ENCODE measurements at regions not wholly inside any gene's neighbourhood (a gene's known extent, or its start where the extent isn't known, plus 50 kb on each side); places are given as distances from the start of the nearest gene placed in this dataset.
"Not testable (repeated sequence)": the region's sequence is repeated elsewhere in the genome, so short reads cannot be mapped to it uniquely, and the experiment has no call there.

DNA sequence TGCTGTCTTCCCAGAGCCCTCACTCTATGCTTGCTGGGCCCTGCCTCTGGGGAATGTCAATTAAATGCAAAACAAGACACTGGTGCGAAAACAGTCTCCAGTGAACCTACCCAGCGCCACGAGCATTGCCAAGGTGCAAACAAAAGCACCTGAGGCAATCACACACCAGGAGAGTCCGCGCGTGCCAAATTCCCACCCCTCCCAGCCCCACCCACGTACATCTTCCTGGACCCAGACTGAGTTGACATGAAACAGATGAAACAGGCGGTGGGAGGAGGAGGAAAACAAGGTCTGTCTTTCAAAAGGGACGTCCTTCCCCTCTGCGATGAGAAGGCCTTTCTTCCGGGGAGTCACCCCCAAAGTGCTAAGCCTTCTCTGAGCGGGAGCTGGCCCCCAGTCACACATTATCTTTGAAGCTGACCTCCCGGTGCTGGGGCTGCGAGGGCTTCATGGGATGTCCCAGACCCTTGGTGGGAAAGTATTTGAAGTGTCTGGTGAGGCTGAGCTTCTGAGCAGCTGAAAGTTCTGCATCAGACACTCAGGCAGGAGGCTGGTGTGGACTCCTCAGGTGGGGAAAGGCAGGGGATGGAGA is 200.4 kb downstream of the AXIN2 start:
- no peak for DNase-seq

DNA sequence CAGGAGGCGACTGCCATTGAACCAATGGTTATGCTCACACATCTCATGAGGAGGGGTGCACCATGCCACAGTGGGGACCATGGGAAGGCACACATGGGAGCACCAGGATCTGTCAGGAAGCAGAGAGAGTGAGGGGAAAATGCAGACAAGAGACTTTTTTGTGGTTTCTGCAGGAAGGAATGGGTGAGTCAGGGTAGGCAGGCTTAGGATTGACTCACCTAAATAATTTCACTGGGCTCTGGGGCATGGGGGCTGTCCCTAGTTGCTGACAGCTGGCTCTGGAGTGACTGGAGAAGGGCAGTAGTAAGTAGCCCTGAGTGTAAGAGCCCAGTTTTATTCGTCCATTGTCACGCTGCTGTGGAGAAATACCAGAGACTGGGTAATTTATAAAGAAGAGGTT is 202.4 kb downstream of the AXIN2 start:
- no peak for DNase-seq

DNA sequence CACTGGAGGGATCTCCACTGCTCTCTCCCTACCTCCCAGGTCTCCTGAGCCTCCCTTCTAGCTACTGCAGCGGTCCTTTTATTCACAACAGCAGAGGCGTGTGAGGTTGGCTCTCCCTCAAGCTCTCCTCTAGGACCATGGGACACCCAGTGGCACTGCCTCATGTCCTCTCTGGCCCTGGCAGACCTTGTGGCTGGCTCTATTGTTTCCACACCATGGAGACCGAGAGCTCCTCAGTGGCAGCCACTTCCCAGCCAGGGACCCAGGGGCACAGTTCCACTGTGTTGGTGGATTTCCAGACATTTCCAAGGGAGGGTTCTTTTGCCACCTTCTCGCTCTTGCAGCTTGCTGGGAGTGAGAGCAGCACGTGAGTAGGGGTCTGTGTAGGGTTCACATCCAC is 204.9 kb downstream of the AXIN2 start:
- no peak for DNase-seq

DNA sequence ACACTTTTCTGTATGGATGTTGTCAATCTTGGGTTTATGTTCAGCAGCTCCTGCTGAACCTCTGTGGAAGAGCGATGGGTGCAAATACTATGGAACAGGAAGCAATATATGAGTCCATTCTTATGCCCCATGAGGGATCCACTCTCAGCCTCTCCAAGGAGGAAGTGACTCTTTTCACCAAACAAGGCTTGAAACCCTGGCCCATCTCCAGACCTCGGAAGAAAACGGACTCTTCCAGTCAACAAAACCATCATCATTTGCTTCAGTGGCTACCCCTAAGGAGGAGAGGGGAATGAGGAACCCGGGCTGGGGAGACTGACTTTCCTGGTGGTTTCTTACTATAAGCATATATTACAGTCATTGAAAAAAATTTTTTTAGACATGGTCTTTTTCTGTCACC is 206.2 kb downstream of the AXIN2 start:
- DNase-seq = no peak

DNA sequence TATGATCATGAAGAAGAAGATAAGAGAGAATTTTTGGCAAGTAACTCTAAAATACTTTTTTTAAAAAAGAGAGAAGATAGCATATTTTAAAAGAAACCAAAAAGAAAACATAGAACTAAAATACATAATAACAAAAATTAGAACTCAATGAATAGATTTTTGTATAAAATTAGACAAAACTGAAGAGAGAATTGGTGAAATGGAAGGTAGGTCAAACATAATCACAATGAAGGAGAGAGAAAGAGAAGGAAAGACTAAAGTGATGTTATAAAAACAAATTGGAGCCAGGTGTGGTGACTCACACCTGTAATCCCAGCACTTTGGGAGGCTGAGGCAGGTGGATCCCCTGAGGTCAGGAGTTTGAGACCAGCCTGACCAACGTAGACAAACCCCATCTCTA is 211.5 kb downstream of the AXIN2 start:
- no peak for DNase-seq

DNA sequence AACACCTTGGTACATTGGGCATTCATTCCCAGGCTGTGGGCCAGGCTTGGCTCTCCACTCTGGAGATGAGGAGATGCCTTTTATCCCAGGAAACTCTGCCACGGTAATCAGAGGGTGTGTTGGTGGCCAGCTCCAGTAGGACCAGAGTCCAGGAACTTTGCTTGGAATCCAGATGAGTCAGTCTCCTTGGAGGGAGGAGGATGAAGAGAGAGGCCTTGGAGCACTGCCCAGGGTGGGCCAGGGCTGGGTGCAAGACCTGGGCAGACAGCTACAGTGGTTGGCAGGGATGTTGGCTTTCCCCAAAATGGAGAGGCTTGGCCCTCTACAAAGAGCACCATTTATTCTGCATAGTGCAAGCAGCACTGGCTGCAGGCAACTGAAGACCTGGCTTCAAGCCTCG is 209.0 kb downstream of the RGS9 start:
- no peak for DNase-seq

DNA sequence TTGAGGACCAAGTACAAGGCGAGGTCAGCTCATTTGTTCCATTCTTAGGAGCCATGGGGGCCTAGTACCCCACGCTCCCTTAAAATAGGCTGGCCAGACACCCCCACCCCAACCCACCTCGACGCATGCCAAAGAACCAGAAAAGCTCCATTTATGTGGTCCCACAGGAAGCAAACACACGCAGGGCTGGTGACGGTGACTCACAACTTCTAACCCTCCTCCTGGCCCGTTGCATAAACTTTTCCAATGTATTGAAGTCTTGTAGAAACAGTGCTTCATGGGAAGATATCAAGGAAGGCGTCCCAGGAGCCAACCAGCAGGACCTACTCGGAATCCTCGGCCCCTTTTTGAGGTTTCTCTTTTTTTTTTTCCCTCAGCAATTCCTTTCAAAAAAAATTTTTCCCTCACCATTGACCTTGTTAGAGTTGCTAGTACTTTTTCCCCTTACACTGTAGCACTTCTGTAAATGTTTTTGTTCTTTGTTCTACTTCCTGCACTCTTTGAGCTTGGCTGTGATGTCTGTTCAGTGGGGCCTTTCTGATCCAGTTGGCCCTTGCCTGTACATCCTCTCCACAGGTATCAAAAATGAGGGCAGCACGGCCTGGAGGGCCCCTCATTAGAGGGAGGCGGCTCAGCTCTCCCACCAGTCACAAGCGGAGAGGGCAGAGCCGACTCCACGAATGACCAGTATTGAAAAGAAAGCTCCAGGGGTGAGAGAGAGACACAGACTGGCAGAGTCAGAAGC is 208.3 kb downstream of the RGS9 start:
- DNase-seq = no peak

DNA sequence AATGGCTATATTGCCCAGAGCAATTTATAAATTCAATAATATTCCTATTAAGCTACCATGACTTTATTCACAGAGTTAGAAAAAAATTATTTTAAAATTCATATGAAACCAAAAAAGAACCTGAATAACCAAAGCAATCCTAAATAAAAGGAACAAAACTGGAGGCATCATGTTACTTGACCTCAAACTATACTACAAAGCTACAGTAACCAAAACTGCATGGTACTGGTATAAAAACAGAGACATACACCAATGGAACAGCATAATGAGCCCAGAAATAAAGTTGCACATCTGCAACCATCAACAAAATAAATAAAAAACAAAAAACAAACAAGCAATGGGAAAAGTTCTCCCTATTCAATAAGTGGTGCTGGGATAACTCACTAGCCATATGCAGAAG is 203.2 kb downstream of the RGS9 start:
- DNase-seq = no peak

DNA sequence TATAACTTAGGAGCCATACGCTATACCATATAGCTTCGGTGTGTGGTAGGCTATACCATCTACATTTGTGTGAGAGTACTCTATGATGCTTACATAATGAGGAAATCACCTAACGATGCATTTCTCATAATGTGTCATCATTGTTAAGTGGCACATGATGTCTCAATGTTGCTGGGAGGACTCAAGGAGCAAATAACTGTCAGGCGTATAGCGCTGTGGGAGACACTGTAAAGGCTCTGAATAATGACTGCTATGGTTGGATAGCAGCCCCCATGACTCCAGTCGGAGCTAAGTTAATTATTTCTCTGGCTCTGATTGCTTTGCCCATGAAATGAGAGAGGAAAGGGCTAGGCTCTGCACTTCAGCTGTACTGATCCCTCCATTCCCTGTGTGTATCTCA is 197.2 kb downstream of the RGS9 start:
- DNase-seq = no peak

DNA sequence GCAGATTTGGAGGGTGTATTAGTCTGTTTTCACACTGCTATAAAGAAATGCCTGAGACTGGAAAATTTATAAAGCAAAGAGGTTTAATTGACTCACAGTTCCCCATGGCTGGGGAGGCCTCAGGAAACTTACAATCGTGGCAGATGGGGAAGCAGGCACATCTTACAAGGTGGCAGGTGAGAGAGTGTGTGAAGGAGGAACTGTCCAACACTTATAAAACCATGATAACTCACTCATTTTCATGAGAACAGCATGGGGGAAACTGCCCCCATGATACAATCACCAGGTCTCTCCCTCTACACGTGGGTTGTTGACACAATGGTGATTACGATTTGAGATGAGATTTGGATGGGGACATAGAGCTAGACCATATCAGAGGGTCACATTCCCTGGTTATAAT is 195.6 kb downstream of the RGS9 start:
- DNase-seq = no peak

DNA sequence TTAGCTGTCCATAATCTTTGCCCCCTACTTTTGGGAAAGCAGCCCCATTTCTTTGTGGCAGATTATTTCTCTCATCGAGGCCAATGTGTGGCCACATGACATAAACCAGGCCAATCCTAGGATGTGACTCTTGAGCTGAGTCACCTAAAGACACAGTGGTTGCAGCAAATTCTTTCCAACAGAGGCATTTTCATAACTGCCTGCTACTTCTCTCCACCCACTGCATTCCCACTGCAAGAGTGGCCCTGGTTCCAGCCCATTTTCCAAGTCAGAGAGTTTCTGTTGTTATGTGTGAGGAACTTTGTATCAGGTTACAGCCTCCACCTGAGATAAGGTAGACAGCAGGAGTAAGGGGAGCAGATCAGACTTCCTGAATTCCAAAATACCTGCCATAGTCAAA is 195.2 kb downstream of the RGS9 start:
- no peak for DNase-seq

DNA sequence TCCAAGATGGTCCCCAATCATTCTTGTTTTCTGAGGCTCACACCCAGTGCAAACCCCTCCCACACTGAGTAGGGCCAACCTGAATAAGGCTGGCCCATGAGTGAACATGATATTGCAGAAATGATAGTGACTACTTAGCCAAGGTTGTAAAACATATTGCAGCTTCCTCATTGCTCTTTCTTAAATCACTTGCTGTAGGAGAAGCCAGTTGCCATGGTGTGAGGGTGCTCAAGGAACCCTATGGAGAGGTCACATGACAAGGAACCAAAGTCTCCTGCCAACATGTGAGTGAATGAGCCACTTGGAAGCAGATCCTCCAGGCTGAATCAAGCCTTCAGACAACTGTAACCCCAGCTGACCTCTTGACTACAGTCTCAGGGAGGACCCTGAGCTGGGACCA is 191.4 kb downstream of the RGS9 start:
- no peak for DNase-seq

DNA sequence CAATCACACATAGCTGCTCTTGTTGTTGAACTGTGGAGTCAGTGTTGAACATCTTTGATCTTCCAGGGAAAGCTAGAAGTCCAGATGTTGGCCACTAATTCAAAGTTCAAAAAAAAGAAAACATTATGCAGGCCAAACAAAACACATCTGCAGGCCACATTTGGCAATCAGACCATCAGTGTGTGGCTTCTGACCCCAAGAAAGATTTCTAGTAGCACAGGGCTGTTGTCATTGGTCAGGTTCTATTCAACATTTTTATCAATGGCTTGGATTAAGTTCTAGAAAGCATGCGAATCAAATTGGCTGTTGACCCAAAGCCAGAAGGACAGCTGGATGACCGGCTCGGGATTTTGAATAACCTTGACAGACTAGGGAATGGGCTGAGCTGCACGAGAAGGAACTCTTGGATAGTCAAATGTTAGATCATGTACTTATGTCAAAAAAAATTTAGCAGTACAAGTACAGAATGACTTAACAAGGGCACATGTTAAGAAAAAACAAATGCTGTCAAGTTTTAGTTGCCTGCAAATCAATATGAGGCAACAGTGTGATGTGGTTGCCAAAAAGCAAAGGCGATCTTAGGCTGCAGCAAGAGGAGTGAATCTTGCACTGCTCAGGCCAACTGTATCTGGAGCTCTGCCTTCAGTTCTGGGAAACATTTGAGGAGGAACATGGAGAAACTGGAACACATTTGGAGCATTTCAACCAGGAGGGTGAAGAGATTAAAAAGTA is 187.6 kb downstream of the RGS9 start:
- DNase-seq = no peak

DNA sequence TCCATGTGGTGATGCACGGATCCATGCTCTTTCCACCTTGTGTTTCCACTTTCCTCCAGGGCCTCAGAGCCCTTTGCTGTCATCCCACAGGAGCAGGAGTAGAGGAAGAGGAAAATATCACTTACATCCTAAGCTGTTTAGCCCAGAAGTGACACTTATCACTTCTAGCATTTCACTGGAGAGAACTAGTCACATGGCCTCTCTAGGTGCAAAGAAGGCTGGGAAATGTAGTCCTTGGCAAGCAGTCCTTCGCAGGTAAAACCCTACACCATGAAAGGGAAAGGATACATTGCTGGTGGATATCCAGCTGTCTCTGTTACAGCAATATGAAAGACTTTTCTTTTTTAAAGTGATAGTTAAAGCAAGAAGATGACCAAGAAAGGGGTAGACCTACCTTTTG is 185.9 kb downstream of the RGS9 start:
- DNase-seq = no peak

DNA sequence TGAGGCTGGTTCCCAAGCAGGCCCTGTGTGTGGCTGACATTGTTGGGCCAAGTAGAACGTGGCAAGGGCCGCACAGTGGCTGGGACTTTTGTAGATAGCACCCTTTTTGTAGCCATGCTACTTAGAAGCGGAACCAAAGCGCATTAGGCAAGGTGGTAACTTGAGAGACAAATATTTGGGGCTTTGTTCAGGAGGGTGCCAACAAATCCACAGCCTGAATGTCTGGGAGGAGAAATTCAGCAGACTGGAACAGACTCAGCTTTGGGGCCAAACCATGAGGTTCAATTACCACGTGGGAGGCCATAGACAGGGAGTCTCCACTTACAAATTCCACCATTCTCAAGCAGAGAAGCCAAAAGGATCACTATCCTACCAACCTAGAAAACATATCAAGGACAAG is 183.7 kb downstream of the RGS9 start:
- no peak for DNase-seq

DNA sequence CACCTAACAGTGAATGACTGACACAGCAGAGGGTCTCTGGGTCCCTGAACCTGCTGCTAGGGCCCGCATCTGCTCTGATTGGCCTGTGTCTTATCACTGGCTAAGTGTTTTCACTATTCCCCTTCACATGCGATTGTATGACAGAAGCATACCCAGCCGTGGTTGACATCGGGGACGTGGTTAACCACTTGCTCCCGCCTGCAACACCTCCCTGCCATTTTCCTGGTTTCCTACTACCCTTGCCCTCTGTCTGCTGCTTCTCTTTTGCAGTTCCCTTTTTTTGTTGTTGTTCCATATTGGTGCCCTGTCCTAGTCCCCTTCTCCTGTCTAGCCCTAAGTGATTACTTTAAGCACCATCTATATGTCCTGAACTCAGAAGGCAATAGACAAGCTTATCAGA is 177.0 kb downstream of the RGS9 start:
- DNase-seq = no peak

DNA sequence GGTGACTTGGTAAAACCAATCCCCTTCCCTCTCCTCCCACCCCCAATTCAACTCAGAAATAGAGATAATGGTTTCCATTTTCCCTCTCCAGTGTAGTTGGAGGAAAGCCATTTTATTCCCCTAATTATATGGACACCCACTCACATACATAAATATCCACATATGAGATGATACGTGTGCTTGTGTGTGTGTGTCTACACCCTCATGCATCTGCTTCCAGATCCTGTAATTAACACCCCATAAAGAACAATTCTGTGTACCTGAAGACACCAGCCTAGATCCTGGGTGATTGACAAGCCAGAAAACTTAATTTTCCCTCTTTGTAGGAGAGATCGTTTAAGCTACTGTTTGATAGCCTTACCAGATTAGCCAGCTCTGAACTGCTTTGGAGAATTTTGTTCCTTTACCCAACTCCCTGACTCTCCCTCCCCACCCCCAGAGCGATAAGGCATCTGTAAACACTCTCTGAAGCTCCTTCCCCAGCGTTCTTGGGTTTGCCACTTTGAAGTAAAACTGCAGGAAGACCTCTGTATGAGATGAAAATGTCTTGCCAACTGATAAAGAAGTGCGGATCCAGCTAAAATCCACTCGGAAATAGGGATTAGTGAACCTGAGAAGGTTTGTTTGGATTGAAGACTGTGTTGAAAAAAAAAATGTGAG is 175.7 kb downstream of the RGS9 start:
- DNase-seq = no peak

DNA sequence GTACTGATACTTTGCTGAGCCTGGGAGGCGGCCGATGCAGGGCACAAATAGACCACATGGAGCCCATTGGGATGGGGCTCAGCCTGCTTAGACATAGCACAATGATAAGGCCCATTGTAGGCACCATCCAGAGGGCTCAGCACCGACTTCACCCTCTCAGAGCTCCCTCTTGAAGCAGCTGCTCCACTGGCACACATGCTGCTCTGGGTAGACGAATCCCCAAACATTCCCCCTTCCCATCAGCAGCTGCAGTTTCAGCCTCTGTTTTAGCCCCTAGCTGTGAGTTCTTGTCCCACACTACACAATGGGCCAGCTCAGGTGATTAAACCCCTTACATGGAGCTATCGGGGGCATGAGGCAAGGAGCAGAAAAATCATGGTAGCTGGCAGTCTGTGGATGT is 174.1 kb downstream of the RGS9 start:
- DNase-seq = no peak

DNA sequence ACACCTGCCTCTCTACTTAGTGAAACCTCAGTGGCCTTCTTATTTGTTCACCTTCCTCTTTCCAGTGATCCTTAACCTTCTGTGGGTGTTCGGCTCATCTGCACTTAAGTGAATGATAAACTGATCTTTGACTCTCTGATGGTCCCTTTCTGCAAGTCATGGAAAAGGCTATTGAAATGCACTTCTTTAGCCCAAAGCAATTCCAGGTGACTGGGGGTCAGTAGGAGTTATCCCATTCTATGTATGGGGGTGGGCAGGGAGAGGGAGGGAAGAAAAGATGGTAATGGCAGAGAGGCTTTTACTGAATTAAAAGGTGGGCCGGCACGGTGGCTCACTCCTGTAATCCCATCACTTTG is 170.8 kb downstream of the RGS9 start:
- DNase-seq = no peak

DNA sequence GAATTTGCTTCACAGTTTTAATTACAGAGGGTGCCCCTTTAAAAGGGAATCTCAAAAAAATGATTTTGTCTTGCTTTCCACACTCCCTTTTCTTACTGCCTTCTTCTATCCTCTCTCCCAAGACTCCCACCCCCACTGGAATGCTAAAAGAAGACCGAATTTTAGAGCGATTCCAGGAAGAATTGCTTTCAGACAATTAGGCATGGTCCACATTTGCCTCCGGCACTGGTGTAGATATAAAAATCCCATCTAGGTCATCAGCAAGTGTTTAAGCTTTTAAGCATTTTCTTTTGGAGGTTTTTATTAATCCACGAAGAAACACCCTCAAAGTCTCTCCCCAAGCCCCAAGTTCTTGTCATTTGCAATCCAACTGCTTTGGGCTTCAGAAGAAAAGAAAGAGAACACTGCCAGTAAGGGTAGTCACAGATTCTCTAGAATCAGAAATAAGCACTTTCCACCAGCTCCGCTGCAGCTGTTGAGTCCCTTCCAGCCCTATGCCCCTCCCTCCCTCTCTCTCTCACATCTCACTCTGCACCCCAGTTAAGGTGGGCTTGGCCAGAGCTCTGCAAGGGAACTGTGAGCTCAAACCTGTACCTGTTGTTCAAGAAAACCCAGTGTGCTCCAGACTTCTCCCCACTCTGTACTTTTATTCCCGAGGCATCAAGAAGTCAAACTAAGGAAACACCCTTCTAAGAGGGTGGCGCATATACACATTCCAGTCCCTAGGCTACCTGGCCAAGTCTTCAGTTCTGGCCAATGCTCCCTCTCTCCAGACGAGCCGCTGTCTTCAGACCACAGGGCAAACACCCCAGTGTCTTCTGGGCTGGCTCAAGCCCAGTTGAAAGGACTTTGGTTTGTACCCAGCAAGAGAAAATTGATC is 170.2 kb downstream of the RGS9 start:
- DNase-seq = no peak

DNA sequence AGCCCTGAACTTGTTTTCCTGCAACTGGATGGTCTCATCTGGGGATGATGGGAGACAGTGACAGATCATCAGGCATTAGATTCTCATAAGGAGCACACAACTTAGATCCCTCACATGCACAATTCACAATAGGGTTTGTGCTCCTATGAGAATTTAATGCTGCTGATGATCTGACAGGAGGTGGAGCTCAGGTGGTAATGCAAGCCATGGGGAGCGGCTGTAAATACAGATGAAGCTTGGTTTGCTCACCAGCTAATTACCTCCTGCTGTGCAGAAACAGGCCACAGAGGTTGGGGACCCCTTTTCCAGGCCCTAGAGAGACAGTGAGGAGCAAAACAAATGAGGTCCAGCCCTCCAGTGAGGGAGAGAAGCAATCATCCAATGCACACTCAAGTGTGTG is 168.6 kb downstream of the RGS9 start:
- no peak for DNase-seq

DNA sequence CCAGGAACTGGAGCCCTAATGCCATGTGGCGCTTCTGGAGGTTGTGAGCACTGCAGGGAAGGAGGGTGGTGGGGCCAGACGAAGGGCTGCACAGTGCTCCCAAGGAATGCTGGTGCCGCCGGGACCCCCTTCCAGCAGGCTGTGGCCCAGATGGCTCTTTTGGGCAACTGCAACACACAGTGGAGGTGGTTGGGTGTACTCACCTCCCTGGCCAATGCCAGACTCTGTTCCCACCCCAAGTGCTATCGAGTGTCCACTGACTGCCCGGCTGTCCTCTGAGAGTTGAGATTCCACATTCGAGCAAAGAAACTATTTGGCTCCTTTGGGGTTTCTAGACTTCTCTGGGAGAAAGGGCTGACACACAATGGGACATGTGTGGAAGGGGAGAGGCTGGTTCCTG is 167.9 kb downstream of the RGS9 start:
- DNase-seq = no peak

DNA sequence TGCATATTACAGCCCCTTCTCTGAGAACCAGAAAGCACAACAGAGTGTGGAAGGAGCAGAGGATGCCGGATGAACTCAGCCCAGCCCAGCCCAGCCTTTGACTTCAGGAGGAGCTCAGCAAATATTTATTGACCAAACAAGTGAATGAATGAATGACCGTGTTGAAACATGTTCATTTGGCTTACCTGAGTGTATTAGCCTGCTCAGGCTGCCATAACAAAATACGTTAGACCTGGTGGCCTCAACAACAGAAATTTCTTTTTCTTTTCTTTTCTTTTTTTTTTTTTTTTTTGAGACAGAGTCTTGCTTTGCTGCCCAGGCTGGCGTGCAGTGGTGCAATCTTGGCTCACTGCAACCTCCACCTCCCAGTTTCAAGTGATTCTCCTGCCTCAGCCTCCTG is 164.7 kb downstream of the RGS9 start:
- not testable (repeated sequence) for DNase-seq
